ENCODE measurements at regions not wholly inside any gene's neighbourhood (a gene's known extent, or its start where the extent isn't known, plus 50 kb on each side); places are given as distances from the start of the nearest gene placed in this dataset.
A peak's percentile ranks its signal among the peaks of the same experiment; 100 is the strongest.

GRCh38 chr2:120669121-120669952 lies 66.3 kb upstream of the GLI2 start:
- TF ChIP-seq, protein P1, sequence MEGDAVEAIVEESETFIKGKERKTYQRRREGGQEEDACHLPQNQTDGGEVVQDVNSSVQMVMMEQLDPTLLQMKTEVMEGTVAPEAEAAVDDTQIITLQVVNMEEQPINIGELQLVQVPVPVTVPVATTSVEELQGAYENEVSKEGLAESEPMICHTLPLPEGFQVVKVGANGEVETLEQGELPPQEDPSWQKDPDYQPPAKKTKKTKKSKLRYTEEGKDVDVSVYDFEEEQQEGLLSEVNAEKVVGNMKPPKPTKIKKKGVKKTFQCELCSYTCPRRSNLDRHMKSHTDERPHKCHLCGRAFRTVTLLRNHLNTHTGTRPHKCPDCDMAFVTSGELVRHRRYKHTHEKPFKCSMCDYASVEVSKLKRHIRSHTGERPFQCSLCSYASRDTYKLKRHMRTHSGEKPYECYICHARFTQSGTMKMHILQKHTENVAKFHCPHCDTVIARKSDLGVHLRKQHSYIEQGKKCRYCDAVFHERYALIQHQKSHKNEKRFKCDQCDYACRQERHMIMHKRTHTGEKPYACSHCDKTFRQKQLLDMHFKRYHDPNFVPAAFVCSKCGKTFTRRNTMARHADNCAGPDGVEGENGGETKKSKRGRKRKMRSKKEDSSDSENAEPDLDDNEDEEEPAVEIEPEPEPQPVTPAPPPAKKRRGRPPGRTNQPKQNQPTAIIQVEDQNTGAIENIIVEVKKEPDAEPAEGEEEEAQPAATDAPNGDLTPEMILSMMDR (IDR thresholded peaks at IDR 0.05; ENCODE audit: low read depth, low read length, poor library complexity, severe bottlenecking) = peak; percentile 23
- TF ChIP-seq EZH2phosphoT487 (IDR thresholded peaks at IDR 0.05; ENCODE audit: borderline replicate concordance, low read length) = no peak
